B cell (primary cell): ENCODE measurements at regions not wholly inside any gene's neighbourhood (a gene's known extent, or its start where the extent isn't known, plus 50 kb on each side); places are given as distances from the start of the nearest gene placed in this dataset.

ENCODE experiments used
- ATAC-seq: fragments of 200-7000 bp; cut with Tn5 transposase; one replicate; pipeline ENCODE4 v1.10.0; 2021; ENCODE audit warnings: low read depth, mild to moderate bottlenecking, moderate number of reproducible peaks, moderate library complexity
- CTCF ChIA-PET: fragments of 350-600 bp; sonication (Branson Sonifier 250); formaldehyde crosslinking; loops from one replicate; lab custom pipeline; 2021; ENCODE audit warnings: antibody characterized with exemption, inconsistent platforms; lab: Charles Lee
- POLR2A ChIA-PET: fragments of 350-600 bp; sonication (Branson Sonifier 250); formaldehyde crosslinking; loops from one replicate; lab custom pipeline; 2021; ENCODE audit warnings: antibody characterized with exemption; lab: Charles Lee
- DNase-seq: peaks from one replicate; pipeline ENCODE4 v3.0.0; 2013
- H2AFZ ChIP-seq: 2 replicates; pipeline ENCODE4 v1.6.1; 2012; ENCODE audit warnings: mild to moderate bottlenecking, low read depth, low read length; ENCODE audit not compliant: insufficient read depth, poor library complexity, severe bottlenecking
- H3K27ac ChIP-seq, 2 donors: 1 replicate in 1 of 2; 2 replicates in 1 of 2; pipeline ENCODE4 v1.5.1; 2012 to 2013; ENCODE audit warnings: low read length in 2 of 2, mild to moderate bottlenecking in 2 of 2, moderate library complexity in 1 of 2
- H3K27me3 ChIP-seq, 4 experiments: fragments of 200-600 bp in 1 of 4; sonication (generic) in 1 of 4; replicated peaks in 1 of 4; 1 replicate in 2 of 4; 2 replicates in 2 of 4; pipeline versions ENCODE4 v1.6.1 to v1.7.0; 2013 to 2016; ENCODE audit warnings: low read length in 3 of 4, mild to moderate bottlenecking in 2 of 4, mixed read lengths in 1 of 4, moderate library complexity in 1 of 4; ENCODE audit not compliant: insufficient read depth in 4 of 4, control insufficient read depth in 3 of 4; ENCODE audit errors: control extremely low read depth in 1 of 4
- H3K36me3 ChIP-seq, 2 experiments: replicated peaks in 1 of 2; 1 replicate in 1 of 2; 2 replicates in 1 of 2; pipeline versions ENCODE4 v1.6.1 to v1.7.1; 2013; ENCODE audit warnings: low read length in 1 of 2; ENCODE audit not compliant: insufficient read depth in 2 of 2, control insufficient read depth in 1 of 2; ENCODE audit errors: control extremely low read depth in 1 of 2, extremely low read depth in 1 of 2
- H3K4me1 ChIP-seq, 2 donors: fragments of 200-600 bp in 1 of 2; sonication (generic) in 1 of 2; 1 replicate in 1 of 2; 2 replicates in 1 of 2; pipeline versions ENCODE4 v1.5.1 to v1.6.1; 2013 to 2017; ENCODE audit warnings: low read length in 2 of 2; ENCODE audit not compliant: control insufficient read depth in 2 of 2, insufficient read depth in 2 of 2
- H3K4me2 ChIP-seq: replicated peaks from 2 replicates; pipeline ENCODE3; 2012; ENCODE audit warnings: mild to moderate bottlenecking, low read depth, low read length; ENCODE audit not compliant: poor library complexity, severe bottlenecking
- H3K4me3 ChIP-seq, 5 experiments: fragments of 200-600 bp in 1 of 5; sonication (generic) in 1 of 5; 1 replicate in 3 of 5; 2 replicates in 2 of 5; pipeline versions ENCODE4 v1.5.1 to v1.7.0; 2011 to 2016; ENCODE audit warnings: low read length in 4 of 5, mild to moderate bottlenecking in 4 of 5, low read depth in 2 of 5, control low read depth in 1 of 5, moderate library complexity in 1 of 5; ENCODE audit not compliant: insufficient read depth in 1 of 5; ENCODE audit errors: control extremely low read depth in 1 of 5, extremely low read depth in 1 of 5
- H3K79me2 ChIP-seq: fragments of 200-600 bp; sonication (generic); one replicate; pipeline ENCODE4 v1.6.0; 2016; ENCODE audit warnings: low read length; ENCODE audit not compliant: control insufficient read depth, insufficient read depth
- H3K9ac ChIP-seq: fragments of 200-600 bp; sonication (generic); 2 replicates; pipeline ENCODE4 v1.6.1; 2017; ENCODE audit warnings: mild to moderate bottlenecking, low read length, moderate library complexity
- H3K9me3 ChIP-seq, 3 donors: one replicate each; pipeline versions ENCODE4 v1.6.1 to v1.7.1; 2013; ENCODE audit warnings: low read length in 2 of 3; ENCODE audit not compliant: control insufficient read depth in 2 of 3, insufficient read depth in 1 of 3; ENCODE audit errors: control extremely low read depth in 1 of 3
- H4K20me1 ChIP-seq: 2 replicates; pipeline ENCODE4 v1.6.0; 2012; ENCODE audit warnings: mild to moderate bottlenecking, low read length; ENCODE audit not compliant: insufficient read depth, control insufficient read depth, poor library complexity, severe bottlenecking
- H3K27ac Mint-ChIP-seq: one replicate; pipeline ENCODE4 v1.8.0; 2021; ENCODE audit warnings: mixed read lengths
- H3K27me3 Mint-ChIP-seq: one replicate; pipeline ENCODE4 v1.8.0; 2021; ENCODE audit warnings: mixed read lengths
- H3K4me1 Mint-ChIP-seq: one replicate; pipeline ENCODE4 v1.8.0; 2021; ENCODE audit warnings: mixed read lengths
- H3K4me3 Mint-ChIP-seq: one replicate; pipeline ENCODE4 v1.8.0; 2021; ENCODE audit warnings: mixed read lengths
- H3K9me3 Mint-ChIP-seq: one replicate; pipeline ENCODE4 v1.8.0; 2022; ENCODE audit warnings: mixed read lengths; ENCODE audit not compliant: insufficient read depth
- CTCF ChIP-seq: fragments of 200-600 bp; IDR thresholded peaks from one replicate; pipeline ENCODE4 v1.8.0; 2022; ENCODE audit warnings: antibody characterized with exemption, mild to moderate bottlenecking
- EZH2 ChIP-seq: IDR thresholded peaks from 2 replicates; pipeline ENCODE4 v1.6.1; 2012; ENCODE audit warnings: borderline replicate concordance, low read depth, mild to moderate bottlenecking, moderate library complexity, low read length; ENCODE audit not compliant: insufficient read depth, poor library complexity, severe bottlenecking
- WGBS: methylation state at CpG from one replicate; pipeline ENCODE4 v1.1.5; 2013; ENCODE audit warnings: missing lambda C conversion rate; ENCODE audit not compliant: insufficient coverage; 5-methylcytosine and 5-hydroxymethylcytosine counted together
- intact Hi-C: fragments of 100-400 bp; cut with micrococcal nuclease; formaldehyde crosslinking; loops from one replicate; pipeline ENCODE4 v1.10.0; 2022

GRCh38 chr6:22779062-22779461 lies 209.7 kb downstream of the HDGFL1 start:
- TF ChIP-seq EZH2 (no peak), CTCF (no peak)
- H3K79me2 ChIP-seq = no peaks in the 10 kb centered on the region
- no peak overlapping the region for H3K27ac ChIP-seq
- no peak for DNase-seq
- H4K20me1 ChIP-seq = no peaks in the 10 kb centered on the region
- no peak for ATAC-seq
- no peaks in the 10 kb centered on the region for H3K27me3 ChIP-seq
- Mint-ChIP-seq H3K4me3 (no peak overlapping the region), H3K9me3 (peaks cover 21% of the 10 kb centered on the region), H3K27ac (no peak overlapping the region), H3K27me3 (no peaks in the 10 kb centered on the region), H3K4me1 (no peaks in the 10 kb centered on the region)
- intact Hi-C loops = no loop called here
- 94% methylated on average over 2 of the region's 2 CpGs for WGBS
- peaks cover 0 to 13% (median 10%) of the 10 kb centered on the region in 3 donors for H3K9me3 ChIP-seq
- POLR2A ChIA-PET = no interaction called here
- no peak overlapping the region for H3K4me2 ChIP-seq
- CTCF ChIA-PET = no interaction called here
- H3K4me1 ChIP-seq = no peaks in the 10 kb centered on the region
- no peak overlapping the region for H3K4me3 ChIP-seq
- H3K9ac ChIP-seq = no peak overlapping the region
- H2AFZ ChIP-seq = no peak overlapping the region
- H3K36me3 ChIP-seq = no peaks in the 10 kb centered on the region

DNA sequence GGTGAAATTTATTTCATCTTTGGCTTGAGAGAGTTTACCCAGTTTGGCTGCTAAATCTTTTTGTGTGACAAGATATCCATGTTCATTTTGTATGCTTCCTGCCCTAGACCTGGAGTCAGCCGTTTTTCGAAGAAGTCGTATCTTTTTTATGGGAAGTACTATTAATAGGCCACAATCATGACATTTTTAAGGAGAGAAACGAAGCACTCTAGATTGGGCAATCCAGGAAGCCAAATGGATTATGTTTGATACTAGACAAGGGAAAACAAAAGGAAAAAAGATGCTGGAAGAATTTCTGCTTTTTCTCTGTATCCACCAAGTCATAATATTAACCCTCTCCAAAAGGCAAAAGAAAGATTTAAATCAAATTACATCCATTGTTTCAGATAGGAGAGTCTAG lies 214.6 kb downstream of the HDGFL1 start:
- H3K4me1 Mint-ChIP-seq = no peaks in the 10 kb centered on the region
- Histone ChIP-seq H3K79me2 (no peaks in the 10 kb centered on the region), H3K4me2 (no peak overlapping the region), H3K9ac (no peak overlapping the region), H2AFZ (no peak overlapping the region), H3K36me3 (no peaks in the 10 kb centered on the region), H4K20me1 (no peaks in the 10 kb centered on the region), H3K27ac (no peak overlapping the region), H3K27me3 (no peaks in the 10 kb centered on the region), H3K4me1 (no peaks in the 10 kb centered on the region), H3K4me3 (no peak overlapping the region), H3K9me3 (peaks cover 0 to 7% (median 6%) of the 10 kb centered on the region in 3 donors)
- CTCF ChIA-PET = no interaction called here
- no peak overlapping the region for H3K27ac Mint-ChIP-seq
- no peak overlapping the region for H3K4me3 Mint-ChIP-seq
- no CpG with 5 or more reads among the region's 4 CpGs for WGBS
- intact Hi-C loops = no loop called here
- DNase-seq (no peak), ATAC-seq (no peak)
- no peak for TF ChIP-seq EZH2
- no peak for TF ChIP-seq CTCF
- H3K9me3 Mint-ChIP-seq = peaks cover 8% of the 10 kb centered on the region
- no peaks in the 10 kb centered on the region for H3K27me3 Mint-ChIP-seq
- POLR2A ChIA-PET = no interaction called here
